Activated CD4-positive, alpha-beta T cell treated with anti-CD3 and anti-CD28 coated beads for 24 hours (primary cell): ENCODE measurements at regions not wholly inside any gene's neighbourhood (a gene's known extent, or its start where the extent isn't known, plus 50 kb on each side); places are given as distances from the start of the nearest gene placed in this dataset.
"Not testable (repeated sequence)": the region's sequence is repeated elsewhere in the genome, so short reads cannot be mapped to it uniquely, and the experiment has no call there.

ENCODE experiments used
- DNase-seq, 2 donors: peaks; one replicate each; pipeline ENCODE4 v3.0.0-alpha.2; 2020; ENCODE audit warnings: low read depth in 2 of 2

GRCh38 chr2:209160800-209161588 is 262.9 kb upstream of the MAP2 start:
- DNase-seq = no peak

- no peak for DNase-seq
These were observed 261.7 kb upstream of the MAP2 start for GRCh38 chr2:209162129-209162528.

- no peak for DNase-seq
These were observed 241.9 kb upstream of the MAP2 start for GRCh38 chr2:209181984-209182383.

GRCh38 chr2:209186886-209187285 is 237.0 kb upstream of the MAP2 start:
- not testable (repeated sequence) for DNase-seq

- no peak for DNase-seq
These were observed 234.0 kb upstream of the MAP2 start for GRCh38 chr2:209189893-209190292.

- DNase-seq = no peak
These were observed 232.7 kb upstream of the MAP2 start for GRCh38 chr2:209191139-209191538.

- DNase-seq = no peak
These were observed 229.1 kb upstream of the MAP2 start for GRCh38 chr2:209194717-209195116.

GRCh38 chr2:209208211-209208610 is 215.6 kb upstream of the MAP2 start:
- DNase-seq = no peak

GRCh38 chr2:209209943-209210342 is 213.9 kb upstream of the MAP2 start:
- no peak for DNase-seq

- no peak for DNase-seq
These were observed 193.3 kb upstream of the MAP2 start for GRCh38 chr2:209230560-209230959.

- no peak for DNase-seq
These were observed 187.5 kb upstream of the MAP2 start for GRCh38 chr2:209236377-209236776.

GRCh38 chr2:209238765-209239584 is 184.9 kb upstream of the MAP2 start:
- DNase-seq = no peak

GRCh38 chr2:209239585-209239938 is 184.3 kb upstream of the MAP2 start:
- DNase-seq = no peak

- DNase-seq = no peak
These were observed 183.6 kb upstream of the MAP2 start for GRCh38 chr2:209240204-209240603.

- no peak for DNase-seq
These were observed 170.3 kb upstream of the MAP2 start for GRCh38 chr2:209253544-209253943.

GRCh38 chr2:209259767-209260166 is 164.1 kb upstream of the MAP2 start:
- DNase-seq = no peak

GRCh38 chr2:209260281-209260680 is 163.6 kb upstream of the MAP2 start:
- DNase-seq = no peak

- DNase-seq = not testable (repeated sequence)
These were observed 162.3 kb upstream of the MAP2 start for GRCh38 chr2:209261366-209262053.

- DNase-seq = no peak
These were observed 154.8 kb upstream of the MAP2 start for GRCh38 chr2:209269024-209269423.

- no peak for DNase-seq
These were observed 147.8 kb upstream of the MAP2 start for GRCh38 chr2:209276000-209276399.

GRCh38 chr2:209277444-209277843 is 146.4 kb upstream of the MAP2 start:
- no peak for DNase-seq

GRCh38 chr2:209298601-209299000 is 125.2 kb upstream of the MAP2 start:
- DNase-seq = no peak

GRCh38 chr2:209299478-209299877 is 124.4 kb upstream of the MAP2 start:
- not testable (repeated sequence) for DNase-seq
